Omental fat pad (tissue), 3 donors: ENCODE measurements at regions not wholly inside any gene's neighbourhood (a gene's known extent, or its start where the extent isn't known, plus 50 kb on each side); places are given as distances from the start of the nearest gene placed in this dataset.
A peak's percentile ranks its signal among the peaks of the same experiment; 100 is the strongest.

ENCODE experiments used
- ATAC-seq: fragments of 150-250 bp; one replicate; pipeline ENCODE4 v1.9.1; 2016; ENCODE audit warnings: mild to moderate bottlenecking, moderate library complexity; ENCODE audit not compliant: low FRiP score
- DNase-seq: peaks from one replicate; pipeline ENCODE4 v3.0.0-alpha.2; 2019; ENCODE audit warnings: low spot score
- CTCF ChIP-seq, 3 donors: fragments of 450-650 bp; IDR thresholded peaks; one replicate each; pipeline ENCODE4 v1.5.1; 2016 to 2017; ENCODE audit warnings: antibody characterized with exemption in 3 of 3, mild to moderate bottlenecking in 3 of 3, moderate library complexity in 2 of 3

GRCh38 chr7:24378871-24379616, 95.1 kb downstream of the NPY start:
- TF ChIP-seq CTCF (IDR thresholded peaks at IDR 0.05): no peak
- ATAC-seq: peak; percentile 44
- DNase-seq: no peak

- TF ChIP-seq CTCF (IDR thresholded peaks at IDR 0.05): no peak
- no peak for ATAC-seq
- no peak for DNase-seq
These were observed 98.0 kb downstream of the NPY start for GRCh38 chr7:24381894-24382505.

GRCh38 chr7:24383055-24383454, 99.1 kb downstream of the NPY start:
- ATAC-seq (no peak), DNase-seq (no peak)
- no peak for TF ChIP-seq CTCF (IDR thresholded peaks at IDR 0.05)

- TF ChIP-seq CTCF (IDR thresholded peaks at IDR 0.05): no peak
- no peak for ATAC-seq
- no peak for DNase-seq
These were observed 100.5 kb downstream of the NPY start for GRCh38 chr7:24384362-24385030.

GRCh38 chr7:24388212-24388611, 104.2 kb downstream of the NPY start:
- TF ChIP-seq CTCF (IDR thresholded peaks at IDR 0.05): no peak
- DNase-seq (no peak), ATAC-seq (no peak)

DNA sequence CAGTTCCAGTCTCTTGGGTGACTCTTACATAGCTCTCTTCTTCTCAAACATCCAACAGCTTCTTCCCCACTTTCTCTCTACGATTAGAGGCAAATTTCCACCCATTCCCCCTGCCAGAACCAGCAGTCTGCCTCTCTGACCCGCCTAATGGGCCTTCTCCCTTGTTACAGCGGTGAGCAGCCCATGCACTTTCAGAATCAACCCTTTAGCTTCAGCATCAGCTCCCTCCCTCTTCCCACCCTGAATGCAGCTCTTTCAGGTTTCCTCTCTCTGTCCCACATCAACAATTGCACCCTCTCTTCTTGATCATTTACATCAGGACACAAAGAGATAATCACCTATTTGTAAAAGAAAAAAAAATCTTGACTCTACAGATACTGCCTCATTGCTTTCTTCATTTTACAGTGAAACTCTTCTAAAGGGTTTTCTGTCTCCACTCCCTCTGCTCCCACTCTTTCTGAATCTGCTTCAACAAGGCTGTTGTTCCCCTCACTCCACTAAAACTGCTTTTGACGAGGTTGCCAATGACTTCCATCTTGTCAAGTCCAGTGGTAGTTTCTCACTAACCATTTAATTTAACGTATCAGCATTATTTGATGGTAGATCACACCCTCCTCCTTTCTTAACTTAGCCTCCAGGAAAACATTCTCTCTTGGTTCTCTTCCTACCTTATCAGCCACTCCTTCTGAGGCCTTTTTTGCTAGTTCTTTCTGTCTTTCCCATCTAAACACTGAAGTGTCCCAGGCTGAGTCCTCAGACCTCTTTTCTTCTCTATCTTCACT, 106.6 kb downstream of the NPY start:
- no peak for DNase-seq
- no peak for ATAC-seq
- no peak for TF ChIP-seq CTCF (IDR thresholded peaks at IDR 0.05)
